ENCODE measurements at regions not wholly inside any gene's neighbourhood (a gene's known extent, or its start where the extent isn't known, plus 50 kb on each side); places are given as distances from the start of the nearest gene placed in this dataset.

GRCh38 chr1:5385956-5386355 lies 606.3 kb downstream of the NPHP4 start:
- DNase-seq (ENCODE audit: low read depth, low spot score), result no peak

GRCh38 chr1:5385096-5385799 lies 607.0 kb downstream of the NPHP4 start:
- DNase-seq (ENCODE audit: low read depth, low spot score), result no peak

- no peak for DNase-seq (ENCODE audit: low read depth, low spot score)
Measured at GRCh38 chr1:5381491-5381890, 610.7 kb downstream of the NPHP4 start.

- DNase-seq (ENCODE audit: low read depth, low spot score), result no peak
Measured at GRCh38 chr1:5379176-5379759, 613.0 kb downstream of the NPHP4 start.

GRCh38 chr1:5376538-5377247 lies 615.5 kb downstream of the NPHP4 start:
- no peak for DNase-seq (ENCODE audit: low read depth, low spot score)

GRCh38 chr1:5375481-5375880 lies 616.7 kb downstream of the NPHP4 start:
- no peak for DNase-seq (ENCODE audit: low read depth, low spot score)

- DNase-seq (ENCODE audit: low read depth, low spot score), result no peak
Measured at GRCh38 chr1:5374192-5374591, 618.0 kb downstream of the NPHP4 start.

GRCh38 chr1:5373281-5373680 lies 618.9 kb downstream of the NPHP4 start:
- DNase-seq (ENCODE audit: low read depth, low spot score), result no peak

GRCh38 chr1:5371270-5371669 lies 621.0 kb downstream of the NPHP4 start:
- DNase-seq (ENCODE audit: low read depth, low spot score), result no peak

GRCh38 chr1:5370311-5370710 lies 621.9 kb downstream of the NPHP4 start:
- no peak for DNase-seq (ENCODE audit: low read depth, low spot score)

GRCh38 chr1:5369223-5369622 lies 623.0 kb downstream of the NPHP4 start:
- DNase-seq (ENCODE audit: low read depth, low spot score), result no peak

- DNase-seq (ENCODE audit: low read depth, low spot score), result no peak
Measured at GRCh38 chr1:5368201-5368600, 624.0 kb downstream of the NPHP4 start.

- no peak for DNase-seq (ENCODE audit: low read depth, low spot score)
Measured at GRCh38 chr1:5367306-5367705, 624.9 kb downstream of the NPHP4 start.

GRCh38 chr1:5365751-5366150 lies 626.5 kb downstream of the NPHP4 start:
- DNase-seq (ENCODE audit: low read depth, low spot score), result no peak

GRCh38 chr1:5364591-5364990 lies 627.6 kb downstream of the NPHP4 start:
- DNase-seq (ENCODE audit: low read depth, low spot score), result no peak

GRCh38 chr1:5354681-5355080 lies 637.5 kb downstream of the NPHP4 start:
- no peak for DNase-seq (ENCODE audit: low read depth, low spot score)

GRCh38 chr1:5351366-5351765 lies 640.9 kb downstream of the NPHP4 start:
- no peak for DNase-seq (ENCODE audit: low read depth, low spot score)

GRCh38 chr1:5349526-5349925 lies 642.7 kb downstream of the NPHP4 start:
- no peak for DNase-seq (ENCODE audit: low read depth, low spot score)

- DNase-seq (ENCODE audit: low read depth, low spot score), result no peak
Measured at GRCh38 chr1:5348732-5349465, 643.3 kb downstream of the NPHP4 start.

GRCh38 chr1:5347726-5348125 lies 644.5 kb downstream of the NPHP4 start:
- no peak for DNase-seq (ENCODE audit: low read depth, low spot score)

GRCh38 chr1:5345556-5345955 lies 646.7 kb downstream of the NPHP4 start:
- DNase-seq (ENCODE audit: low read depth, low spot score), result no peak

- DNase-seq (ENCODE audit: low read depth, low spot score), result no peak
Measured at GRCh38 chr1:5343256-5344020, 648.8 kb downstream of the NPHP4 start.

Data from iPS DF 19.7 (cell line).